MM.1S (cell line): ENCODE measurements at regions not wholly inside any gene's neighbourhood (a gene's known extent, or its start where the extent isn't known, plus 50 kb on each side); places are given as distances from the start of the nearest gene placed in this dataset.

Experiments used
- DNase-seq: peaks from one replicate; pipeline ENCODE4 v3.0.0-alpha.2; 2015
- H2AFZ ChIP-seq: fragments of 300-600 bp; sonication (generic); 2 replicates; pipeline ENCODE4 v1.6.0; 2016; ENCODE audit warnings: antibody characterized with exemption, low read length
- H3F3A ChIP-seq: fragments of 300-600 bp; sonication (generic); 2 replicates; pipeline ENCODE4 v1.6.1; 2016; ENCODE audit warnings: mild to moderate bottlenecking, antibody characterized with exemption, low read length, moderate library complexity, mixed read lengths; ENCODE audit not compliant: insufficient read depth
- H3K27ac ChIP-seq: fragments of 300-600 bp; sonication (generic); 2 replicates; pipeline ENCODE4 v1.5.1; 2016; ENCODE audit warnings: mild to moderate bottlenecking, low read length
- H3K27me3 ChIP-seq: fragments of 300-600 bp; sonication (generic); replicated peaks from 2 replicates; pipeline ENCODE4 v1.6.0; 2016; ENCODE audit warnings: low read length; ENCODE audit not compliant: insufficient read depth
- H3K36me3 ChIP-seq: fragments of 300-600 bp; sonication (generic); replicated peaks from 2 replicates; pipeline ENCODE4 v1.6.1; 2016; ENCODE audit warnings: mild to moderate bottlenecking, low read length, mixed read lengths; ENCODE audit not compliant: insufficient read depth
- H3K4me1 ChIP-seq: fragments of 300-600 bp; sonication (generic); 2 replicates; pipeline ENCODE4 v1.6.1; 2016; ENCODE audit warnings: low read length, mixed read lengths
- H3K4me2 ChIP-seq: fragments of 300-600 bp; sonication (generic); 2 replicates; pipeline ENCODE4 v1.6.0; 2016; ENCODE audit warnings: low read depth, low read length
- H3K4me3 ChIP-seq: fragments of 300-600 bp; sonication (generic); 2 replicates; pipeline ENCODE4 v1.5.1; 2016; ENCODE audit warnings: low read length, mixed read lengths
- H3K79me2 ChIP-seq: fragments of 300-600 bp; sonication (generic); 2 replicates; pipeline ENCODE4 v1.6.1; 2016; ENCODE audit warnings: mixed run types, low read length, mixed read lengths
- H3K9ac ChIP-seq: fragments of 300-600 bp; sonication (generic); 2 replicates; pipeline ENCODE4 v1.6.1; 2016; ENCODE audit warnings: low read length, mixed read lengths
- H3K9me2 ChIP-seq: fragments of 300-600 bp; sonication (generic); replicated peaks from 2 replicates; pipeline ENCODE4 v1.6.1; 2016; ENCODE audit warnings: mild to moderate bottlenecking, low read length, mixed read lengths; ENCODE audit not compliant: insufficient read depth
- H3K9me3 ChIP-seq: fragments of 300-600 bp; sonication (generic); replicated peaks from 2 replicates; pipeline ENCODE4 v1.6.1; 2016; ENCODE audit warnings: mild to moderate bottlenecking, low read length, mixed read lengths; ENCODE audit not compliant: insufficient read depth
- H4K20me1 ChIP-seq: fragments of 300-600 bp; sonication (generic); 2 replicates; pipeline ENCODE4 v1.6.1; 2016; ENCODE audit warnings: mild to moderate bottlenecking, low read length, moderate library complexity, mixed read lengths; ENCODE audit not compliant: insufficient read depth
- EZH2 ChIP-seq: fragments of 300-600 bp; sonication (generic); optimal IDR thresholded peaks from 2 replicates; pipeline ENCODE3; 2017; ENCODE audit warnings: low read depth, mild to moderate bottlenecking, antibody characterized with exemption, low read length, mixed read lengths
- EZH2phosphoT487 ChIP-seq: fragments of 300-600 bp; sonication (generic); IDR thresholded peaks from 2 replicates; pipeline ENCODE4 v1.6.1; 2018; ENCODE audit warnings: antibody characterized with exemption, low read length
- TF ChIP-seq, protein P1 (sequence below): fragments of 300-600 bp; sonication (generic); IDR thresholded peaks from 2 replicates; pipeline ENCODE4 v1.5.1; 2016; ENCODE audit warnings: antibody characterized with exemption, low read length, mixed read lengths

DNA sequence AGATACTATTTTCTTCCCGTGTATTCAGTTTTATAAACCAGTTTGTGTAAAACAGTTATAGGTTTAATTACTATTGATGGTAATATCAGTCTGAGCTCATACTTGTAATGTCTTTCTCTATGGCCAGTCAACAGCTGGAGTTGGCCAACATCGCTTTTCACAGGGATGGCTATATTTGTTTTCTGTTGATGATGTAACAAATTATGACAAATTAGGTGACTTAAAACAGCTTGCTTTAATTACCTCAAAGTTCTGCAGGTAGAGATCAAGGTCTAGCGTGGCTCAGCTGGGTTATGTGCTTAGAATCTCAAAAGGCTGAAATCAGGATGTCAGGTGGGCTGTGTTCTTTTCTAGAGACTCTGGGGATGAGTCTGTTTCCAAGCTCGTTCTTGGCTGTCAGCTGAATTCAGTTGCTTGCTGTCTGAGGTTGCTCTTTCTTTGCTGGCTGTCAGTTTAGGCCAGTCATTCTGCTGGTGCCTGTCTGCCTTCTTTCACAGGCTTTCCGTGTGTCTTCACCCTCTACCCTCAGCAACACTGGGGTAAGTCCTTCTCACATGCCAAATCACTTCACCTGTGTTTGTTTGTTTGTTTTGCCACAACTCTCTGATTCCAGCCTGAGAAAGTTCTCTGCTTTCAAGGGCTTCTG, 370.2 kb upstream of the E2F7 start:
- Histone ChIP-seq H2AFZ (no peak overlapping the region), H3K79me2 (no peaks in the 10 kb centered on the region), H3K4me1 (no peaks in the 10 kb centered on the region), H3K27me3 (no peaks in the 10 kb centered on the region), H3F3A (no peaks in the 10 kb centered on the region), H3K9me3 (no peaks in the 10 kb centered on the region), H3K4me3 (no peak overlapping the region), H3K36me3 (no peaks in the 10 kb centered on the region), H4K20me1 (no peaks in the 10 kb centered on the region), H3K4me2 (no peak overlapping the region), H3K9ac (no peak overlapping the region), H3K27ac (no peak overlapping the region), H3K9me2 (no peaks in the 10 kb centered on the region)
- TF ChIP-seq, protein P1, sequence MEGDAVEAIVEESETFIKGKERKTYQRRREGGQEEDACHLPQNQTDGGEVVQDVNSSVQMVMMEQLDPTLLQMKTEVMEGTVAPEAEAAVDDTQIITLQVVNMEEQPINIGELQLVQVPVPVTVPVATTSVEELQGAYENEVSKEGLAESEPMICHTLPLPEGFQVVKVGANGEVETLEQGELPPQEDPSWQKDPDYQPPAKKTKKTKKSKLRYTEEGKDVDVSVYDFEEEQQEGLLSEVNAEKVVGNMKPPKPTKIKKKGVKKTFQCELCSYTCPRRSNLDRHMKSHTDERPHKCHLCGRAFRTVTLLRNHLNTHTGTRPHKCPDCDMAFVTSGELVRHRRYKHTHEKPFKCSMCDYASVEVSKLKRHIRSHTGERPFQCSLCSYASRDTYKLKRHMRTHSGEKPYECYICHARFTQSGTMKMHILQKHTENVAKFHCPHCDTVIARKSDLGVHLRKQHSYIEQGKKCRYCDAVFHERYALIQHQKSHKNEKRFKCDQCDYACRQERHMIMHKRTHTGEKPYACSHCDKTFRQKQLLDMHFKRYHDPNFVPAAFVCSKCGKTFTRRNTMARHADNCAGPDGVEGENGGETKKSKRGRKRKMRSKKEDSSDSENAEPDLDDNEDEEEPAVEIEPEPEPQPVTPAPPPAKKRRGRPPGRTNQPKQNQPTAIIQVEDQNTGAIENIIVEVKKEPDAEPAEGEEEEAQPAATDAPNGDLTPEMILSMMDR = no peak
- TF ChIP-seq EZH2 = no peak
- TF ChIP-seq EZH2phosphoT487 = no peak
- DNase-seq = no peak

DNA sequence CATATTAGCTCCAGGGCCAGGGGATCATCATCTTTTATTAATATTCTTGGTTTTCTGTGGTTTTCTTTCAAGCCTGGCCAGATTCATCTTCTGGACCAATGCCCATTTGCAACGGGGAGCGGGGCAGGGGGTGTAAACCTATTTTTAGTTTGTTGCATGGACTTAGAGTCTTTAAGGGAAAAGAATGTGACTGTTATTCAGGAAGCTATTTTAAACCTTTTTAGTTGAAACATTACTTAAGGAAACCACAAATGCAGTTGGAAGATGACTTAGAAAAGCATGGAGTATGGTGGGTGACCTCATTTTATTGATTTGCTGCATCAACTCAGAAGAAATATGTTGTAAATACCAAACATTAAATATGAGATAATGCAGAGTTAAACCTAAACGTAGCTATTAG, 368.4 kb upstream of the E2F7 start:
- Histone ChIP-seq H3K9me3 (no peaks in the 10 kb centered on the region), H3K4me3 (no peak overlapping the region), H3K9ac (no peak overlapping the region), H3K36me3 (no peaks in the 10 kb centered on the region), H3K4me1 (no peaks in the 10 kb centered on the region), H3K4me2 (no peak overlapping the region), H4K20me1 (no peaks in the 10 kb centered on the region), H3K79me2 (no peaks in the 10 kb centered on the region), H2AFZ (no peak overlapping the region), H3K27ac (no peak overlapping the region), H3K27me3 (no peaks in the 10 kb centered on the region), H3F3A (no peaks in the 10 kb centered on the region), H3K9me2 (no peaks in the 10 kb centered on the region)
- DNase-seq = no peak
- TF ChIP-seq EZH2 (no peak), EZH2phosphoT487 (no peak)
- TF ChIP-seq, protein P1 = no peak

DNA sequence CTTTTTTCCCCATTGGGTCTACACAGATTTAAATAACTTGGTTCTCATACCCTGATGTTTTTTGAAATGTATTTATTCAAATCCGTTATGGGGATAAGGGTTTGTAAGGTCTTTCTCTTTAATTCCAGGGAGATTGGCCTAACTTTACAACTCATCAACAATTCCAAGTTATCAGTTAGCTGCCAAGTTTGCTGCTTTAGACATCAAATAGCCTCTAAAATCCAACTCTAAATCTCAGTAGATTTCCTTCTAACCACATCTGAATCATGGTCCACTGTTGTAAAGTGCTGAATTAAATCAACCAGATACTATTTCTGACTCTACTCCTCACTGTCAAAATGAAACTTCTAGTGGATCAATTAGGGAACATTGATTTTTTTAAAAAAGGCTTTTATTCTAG, 364.1 kb upstream of the E2F7 start:
- H3K27me3 ChIP-seq = no peaks in the 10 kb centered on the region
- no peak overlapping the region for H2AFZ ChIP-seq
- H3K9me3 ChIP-seq = no peaks in the 10 kb centered on the region
- H3K79me2 ChIP-seq = no peaks in the 10 kb centered on the region
- no peaks in the 10 kb centered on the region for H3F3A ChIP-seq
- H3K4me1 ChIP-seq = no peaks in the 10 kb centered on the region
- DNase-seq = no peak
- no peak overlapping the region for H3K9ac ChIP-seq
- no peaks in the 10 kb centered on the region for H3K36me3 ChIP-seq
- no peak overlapping the region for H3K4me2 ChIP-seq
- no peak overlapping the region for H3K4me3 ChIP-seq
- H3K27ac ChIP-seq = no peak overlapping the region
- no peaks in the 10 kb centered on the region for H4K20me1 ChIP-seq
- TF ChIP-seq, protein P1 = no peak
- no peak for TF ChIP-seq EZH2
- TF ChIP-seq EZH2phosphoT487 = no peak
- no peaks in the 10 kb centered on the region for H3K9me2 ChIP-seq
